Activated naive CD8-positive, alpha-beta T cell (primary cell): ENCODE measurements at regions not wholly inside any gene's neighbourhood (a gene's known extent, or its start where the extent isn't known, plus 50 kb on each side); places are given as distances from the start of the nearest gene placed in this dataset.
"Not testable (repeated sequence)": the region's sequence is repeated elsewhere in the genome, so short reads cannot be mapped to it uniquely, and the experiment has no call there.

Experiments used
- H3K27ac Mint-ChIP-seq: one replicate; pipeline ENCODE4 v1.8.0; 2021; ENCODE audit warnings: mixed read lengths
- H3K27me3 Mint-ChIP-seq: one replicate; pipeline ENCODE4 v1.8.0; 2021; ENCODE audit warnings: mixed read lengths
- H3K36me3 Mint-ChIP-seq: one replicate; pipeline ENCODE4 v1.8.0; 2021; ENCODE audit warnings: mixed read lengths
- H3K4me1 Mint-ChIP-seq: one replicate; pipeline ENCODE4 v1.8.0; 2021; ENCODE audit warnings: low read depth, mixed read lengths
- H3K4me3 Mint-ChIP-seq: one replicate; pipeline ENCODE4 v1.8.0; 2021; ENCODE audit warnings: mild to moderate bottlenecking, mixed read lengths
- H3K9me3 Mint-ChIP-seq: one replicate; pipeline ENCODE4 v1.8.0; 2021; ENCODE audit warnings: low read depth, mixed read lengths

DNA sequence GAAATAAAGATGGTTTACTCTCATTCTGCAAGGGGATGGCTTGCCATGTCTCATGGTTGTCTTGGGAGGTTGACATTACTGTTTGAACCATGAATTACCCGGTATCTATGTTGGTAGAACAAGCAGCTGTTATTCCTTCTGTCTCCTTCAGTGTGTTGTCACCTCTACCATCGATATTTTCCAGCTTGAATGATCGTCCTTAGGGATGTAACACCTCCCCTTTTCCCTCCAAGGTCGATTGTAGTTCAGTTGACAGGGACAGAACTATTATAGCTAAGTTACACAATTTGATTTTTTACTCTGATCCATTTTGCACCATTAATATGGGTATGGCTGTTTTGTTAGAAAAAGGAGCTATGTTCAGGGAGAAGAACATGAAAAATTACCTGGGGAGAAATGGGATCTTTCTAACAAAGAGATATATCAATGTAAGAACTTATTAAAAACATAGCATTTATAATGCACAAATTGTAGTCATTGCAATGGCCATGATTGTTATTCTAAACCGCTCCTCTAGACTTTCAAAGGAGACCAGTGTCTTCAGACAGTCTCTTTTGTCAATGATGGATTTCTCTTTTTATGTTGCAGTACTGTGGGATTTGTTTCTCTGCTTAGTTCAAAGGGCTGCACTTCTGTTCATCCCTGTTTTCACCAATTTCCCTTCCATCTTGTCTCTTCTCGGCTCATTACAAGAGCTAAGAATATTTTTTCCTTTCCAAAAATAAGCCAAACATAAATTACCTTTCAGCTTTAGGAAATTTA is 681.6 kb downstream of the PRIM2 start:
- not testable (repeated sequence) for H3K4me1 Mint-ChIP-seq

DNA sequence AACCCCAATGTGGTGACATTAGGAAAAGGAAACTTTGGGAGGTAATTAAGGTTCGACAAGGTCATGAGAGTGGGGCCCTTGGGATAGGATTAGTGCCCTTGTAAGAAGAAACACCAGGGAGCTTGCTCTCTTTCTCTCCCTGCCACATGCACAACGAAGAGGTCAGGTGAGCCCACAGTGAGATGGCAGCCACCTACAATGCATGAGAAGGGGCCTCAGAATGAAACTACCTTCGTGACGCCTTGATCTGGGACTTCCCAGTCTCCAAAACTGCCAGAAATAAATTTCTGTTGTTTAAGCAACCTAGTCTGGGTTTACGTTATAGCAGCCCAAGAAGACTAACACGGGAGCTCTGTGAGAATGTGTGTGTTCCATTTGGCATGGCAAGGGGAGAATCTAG is 682.8 kb downstream of the PRIM2 start:
- not testable (repeated sequence) for H3K27ac Mint-ChIP-seq, H3K9me3 Mint-ChIP-seq, H3K4me3 Mint-ChIP-seq, H3K4me1 Mint-ChIP-seq, H3K36me3 Mint-ChIP-seq
- peaks cover 10% of the 10 kb centered on the region for H3K27me3 Mint-ChIP-seq

More for the DNA sequence above, 681.6 kb downstream of the PRIM2 start:
- Mint-ChIP-seq H3K27me3 (peaks cover 12% of the 10 kb centered on the region), H3K9me3 (peaks cover 15% of the 10 kb centered on the region)
- H3K36me3 Mint-ChIP-seq, H3K27ac Mint-ChIP-seq, H3K4me3 Mint-ChIP-seq: not testable (repeated sequence)

DNA sequence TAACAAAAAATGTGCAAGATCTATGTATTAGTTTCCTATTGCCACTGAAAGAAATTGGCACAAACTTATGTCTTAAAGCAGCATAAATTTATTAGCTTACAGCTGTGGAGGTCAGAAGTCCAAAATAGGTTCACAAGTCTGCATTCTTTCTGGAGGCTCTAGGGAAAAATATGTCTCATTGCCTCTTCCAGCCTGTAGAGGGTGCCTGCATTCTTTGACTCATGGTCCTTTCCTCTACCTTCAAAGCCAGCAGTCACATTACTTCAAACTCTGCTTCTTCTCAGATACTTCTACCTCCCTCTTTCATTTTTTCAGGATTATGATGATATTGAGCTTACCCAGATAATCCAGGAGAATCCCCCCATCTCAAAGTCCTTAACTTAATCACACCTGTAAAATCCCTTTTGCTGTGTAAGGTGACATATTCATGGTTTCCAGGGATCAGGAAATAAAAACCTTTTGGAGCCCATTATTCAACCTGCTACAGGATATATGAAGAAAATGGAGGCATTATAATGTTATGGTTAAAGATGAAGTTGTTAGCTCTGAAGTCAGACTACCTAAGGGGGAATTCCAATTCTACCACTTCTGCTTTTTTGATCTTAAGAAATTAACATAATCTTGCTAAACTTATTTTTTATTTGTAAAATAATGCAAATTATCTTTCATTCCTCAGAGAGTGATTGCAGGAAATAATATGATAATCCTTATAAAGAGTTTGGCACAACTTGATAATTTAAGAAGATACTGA is 686.2 kb downstream of the PRIM2 start:
- not testable (repeated sequence) for H3K27me3 Mint-ChIP-seq, H3K27ac Mint-ChIP-seq, H3K36me3 Mint-ChIP-seq, H3K4me3 Mint-ChIP-seq, H3K9me3 Mint-ChIP-seq, H3K4me1 Mint-ChIP-seq

DNA sequence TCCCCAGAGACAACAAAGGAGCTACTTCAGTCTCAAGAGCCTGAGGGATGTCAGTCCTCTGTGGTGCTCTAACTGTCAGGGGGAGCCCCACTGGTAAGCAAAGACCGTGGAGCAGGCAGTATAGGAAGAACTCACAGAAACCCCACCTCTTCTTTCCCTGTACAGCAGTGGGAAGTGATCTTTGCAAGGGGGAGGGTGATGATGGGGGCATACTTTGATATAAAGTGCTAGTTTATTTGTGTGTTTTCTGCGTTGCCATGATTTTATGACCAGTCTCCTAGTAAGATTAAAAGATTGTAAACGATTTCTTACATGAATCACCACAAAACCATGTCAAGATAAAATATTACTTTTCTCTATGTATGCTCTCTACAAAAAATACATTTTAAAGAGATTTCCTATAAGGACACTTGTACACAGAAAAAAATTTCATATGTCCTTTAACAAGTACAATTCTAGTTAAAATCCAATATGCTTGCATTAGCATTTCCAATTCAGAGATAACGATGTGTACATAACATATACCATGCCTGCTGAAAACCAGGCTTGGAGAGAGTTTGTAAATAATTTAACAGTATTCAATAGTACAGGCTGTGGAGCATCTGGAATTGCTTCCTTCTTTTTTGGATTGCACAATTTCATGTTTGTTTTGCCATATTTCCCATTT is 690.0 kb downstream of the PRIM2 start:
- H3K27me3 Mint-ChIP-seq, H3K4me3 Mint-ChIP-seq, H3K9me3 Mint-ChIP-seq, H3K27ac Mint-ChIP-seq, H3K4me1 Mint-ChIP-seq, H3K36me3 Mint-ChIP-seq: not testable (repeated sequence)

DNA sequence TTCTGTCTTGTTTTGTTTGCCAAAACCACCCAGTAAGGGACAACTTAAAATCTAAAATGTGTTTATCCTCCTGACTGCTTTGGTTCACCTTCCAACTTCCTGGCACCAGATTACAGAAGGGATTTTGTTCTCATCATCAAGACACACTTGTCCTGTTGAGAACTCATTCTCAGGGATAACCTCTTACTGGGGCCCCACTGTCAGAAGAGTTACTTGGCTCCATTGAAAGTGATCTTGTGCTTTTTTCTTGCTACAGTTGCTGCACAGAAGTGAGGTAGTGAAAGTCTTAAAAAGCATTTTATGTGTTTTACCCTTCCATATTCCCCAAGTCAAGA is 690.5 kb downstream of the PRIM2 start:
- H3K27ac Mint-ChIP-seq, H3K4me1 Mint-ChIP-seq, H3K36me3 Mint-ChIP-seq, H3K27me3 Mint-ChIP-seq, H3K4me3 Mint-ChIP-seq, H3K9me3 Mint-ChIP-seq: not testable (repeated sequence)

GRCh38 chr6:58011954-58012600 is 694.6 kb downstream of the PRIM2 start:
- H3K9me3 Mint-ChIP-seq, H3K36me3 Mint-ChIP-seq, H3K27ac Mint-ChIP-seq, H3K27me3 Mint-ChIP-seq, H3K4me1 Mint-ChIP-seq, H3K4me3 Mint-ChIP-seq: not testable (repeated sequence)

GRCh38 chr6:58016614-58017013 is 699.2 kb downstream of the PRIM2 start:
- H3K9me3 Mint-ChIP-seq, H3K4me3 Mint-ChIP-seq, H3K27ac Mint-ChIP-seq, H3K27me3 Mint-ChIP-seq, H3K36me3 Mint-ChIP-seq, H3K4me1 Mint-ChIP-seq: not testable (repeated sequence)

- not testable (repeated sequence) for H3K27ac Mint-ChIP-seq, H3K9me3 Mint-ChIP-seq, H3K4me3 Mint-ChIP-seq, H3K4me1 Mint-ChIP-seq, H3K27me3 Mint-ChIP-seq, H3K36me3 Mint-ChIP-seq
Observed at GRCh38 chr6:58028188-58028587, 710.8 kb downstream of the PRIM2 start.

GRCh38 chr6:58038213-58038612 is 720.8 kb downstream of the PRIM2 start:
- H3K4me1 Mint-ChIP-seq, H3K4me3 Mint-ChIP-seq, H3K36me3 Mint-ChIP-seq, H3K27ac Mint-ChIP-seq, H3K9me3 Mint-ChIP-seq, H3K27me3 Mint-ChIP-seq: not testable (repeated sequence)

GRCh38 chr6:58046584-58046983 is 729.2 kb downstream of the PRIM2 start:
- H3K36me3 Mint-ChIP-seq, H3K4me3 Mint-ChIP-seq, H3K9me3 Mint-ChIP-seq, H3K27ac Mint-ChIP-seq, H3K27me3 Mint-ChIP-seq, H3K4me1 Mint-ChIP-seq: not testable (repeated sequence)

- not testable (repeated sequence) for H3K36me3 Mint-ChIP-seq, H3K9me3 Mint-ChIP-seq, H3K4me3 Mint-ChIP-seq, H3K4me1 Mint-ChIP-seq, H3K27ac Mint-ChIP-seq, H3K27me3 Mint-ChIP-seq
Observed at GRCh38 chr6:58047389-58047788, 730.0 kb downstream of the PRIM2 start.

- H3K4me3 Mint-ChIP-seq, H3K9me3 Mint-ChIP-seq, H3K36me3 Mint-ChIP-seq, H3K27ac Mint-ChIP-seq, H3K4me1 Mint-ChIP-seq, H3K27me3 Mint-ChIP-seq: not testable (repeated sequence)
Observed at GRCh38 chr6:58047865-58048264, 730.4 kb downstream of the PRIM2 start.

DNA sequence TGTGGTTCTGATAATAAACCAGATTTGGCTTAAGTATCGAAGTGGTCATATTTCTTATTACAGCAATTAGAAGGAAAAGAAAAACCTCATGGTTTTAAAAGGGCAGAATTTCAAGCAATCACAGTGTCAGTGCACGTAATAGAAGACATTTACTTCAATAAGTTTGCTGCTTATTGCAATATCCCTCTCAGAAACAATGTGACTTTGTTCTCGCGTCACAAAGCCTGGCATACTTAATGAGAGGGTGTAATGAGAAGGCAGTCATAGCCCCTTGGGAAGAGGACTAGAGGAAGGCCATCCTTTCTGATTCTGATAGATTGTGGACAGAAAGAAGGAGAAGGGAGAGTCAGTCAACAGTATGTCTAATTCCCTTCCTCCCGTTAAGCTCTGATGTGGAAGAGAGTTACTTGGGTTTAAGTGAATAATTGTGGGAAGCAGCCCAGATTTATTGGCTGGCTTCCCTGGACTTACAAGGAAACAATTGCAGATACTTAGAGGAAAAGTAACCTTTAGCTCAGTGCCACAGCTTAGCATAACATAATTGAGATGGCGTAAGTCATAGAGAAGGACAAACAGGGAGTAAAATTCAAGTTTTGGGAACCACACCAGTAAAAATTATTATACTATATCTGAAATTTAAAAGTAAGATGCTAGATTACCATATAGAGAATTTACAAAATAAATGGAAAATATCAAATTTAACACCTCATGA is 738.2 kb downstream of the PRIM2 start:
- not testable (repeated sequence) for H3K27ac Mint-ChIP-seq, H3K4me3 Mint-ChIP-seq, H3K36me3 Mint-ChIP-seq, H3K9me3 Mint-ChIP-seq, H3K27me3 Mint-ChIP-seq, H3K4me1 Mint-ChIP-seq

- not testable (repeated sequence) for H3K27ac Mint-ChIP-seq
Observed at GRCh38 chr6:58059701-58060100, 742.3 kb downstream of the PRIM2 start.

GRCh38 chr6:58063542-58063941 is 746.1 kb downstream of the PRIM2 start:
- not testable (repeated sequence) for H3K4me1 Mint-ChIP-seq, H3K4me3 Mint-ChIP-seq

More at GRCh38 chr6:58059701-58060100, 742.3 kb downstream of the PRIM2 start:
- H3K27me3 Mint-ChIP-seq, H3K36me3 Mint-ChIP-seq, H3K4me3 Mint-ChIP-seq, H3K9me3 Mint-ChIP-seq, H3K4me1 Mint-ChIP-seq: not testable (repeated sequence)

More at GRCh38 chr6:58063542-58063941, 746.1 kb downstream of the PRIM2 start:
- H3K27me3 Mint-ChIP-seq, H3K9me3 Mint-ChIP-seq, H3K27ac Mint-ChIP-seq, H3K36me3 Mint-ChIP-seq: not testable (repeated sequence)
